ENCODE measurements at regions not wholly inside any gene's neighbourhood (a gene's known extent, or its start where the extent isn't known, plus 50 kb on each side); places are given as distances from the start of the nearest gene placed in this dataset.

- DNase-seq (ENCODE audit: low read depth in 1 of 2, low spot score in 1 of 2): no peak
- TF ChIP-seq CTCF (IDR thresholded peaks at IDR 0.05; ENCODE audit: insufficient read depth, low read length) (no peak), REST (IDR thresholded peaks at IDR 0.05; ENCODE audit: insufficient replicate concordance, low read depth) (no peak)
- Histone ChIP-seq H3K27me3 (ENCODE audit: insufficient read depth, poor library complexity, severe bottlenecking) (no peaks in the 10 kb centered on the region), H3K4me3 (replicated peaks; ENCODE audit: insufficient read depth, low read length) (no peak overlapping the region), H3K27ac (replicated peaks) (no peak overlapping the region)
Measured at GRCh38 chr6:112618849-112619248, 271.7 kb downstream of the RFPL4B start.

- H3K4me3 ChIP-seq (replicated peaks; ENCODE audit: insufficient read depth, low read length): no peak overlapping the region
- no peak for DNase-seq (ENCODE audit: low read depth in 1 of 2, low spot score in 1 of 2)
- TF ChIP-seq REST (IDR thresholded peaks at IDR 0.05; ENCODE audit: insufficient replicate concordance, low read depth): no peak
- TF ChIP-seq SPI1 (IDR thresholded peaks at IDR 0.05; ENCODE audit: borderline replicate concordance, low read depth): no peak
- TF ChIP-seq CTCF (IDR thresholded peaks at IDR 0.05; ENCODE audit: insufficient read depth, low read length): no peak
- no peak for TF ChIP-seq GABPA (IDR thresholded peaks at IDR 0.05; ENCODE audit: low read depth)
- no peak for TF ChIP-seq POLR2AphosphoS5 (IDR thresholded peaks at IDR 0.05; ENCODE audit: low read depth)
- H3K27ac ChIP-seq (replicated peaks): no peak overlapping the region
- no peaks in the 10 kb centered on the region for H3K27me3 ChIP-seq (ENCODE audit: insufficient read depth, poor library complexity, severe bottlenecking)
Measured at GRCh38 chr6:112620812-112621569, 273.9 kb downstream of the RFPL4B start.

GRCh38 chr6:112622036-112622435 is 274.9 kb downstream of the RFPL4B start:
- Histone ChIP-seq H3K27me3 (ENCODE audit: insufficient read depth, poor library complexity, severe bottlenecking) (no peaks in the 10 kb centered on the region), H3K4me3 (replicated peaks; ENCODE audit: insufficient read depth, low read length) (no peak overlapping the region), H3K27ac (replicated peaks) (no peak overlapping the region)
- no peak for DNase-seq (ENCODE audit: low read depth in 1 of 2, low spot score in 1 of 2)
- TF ChIP-seq GABPA (IDR thresholded peaks at IDR 0.05; ENCODE audit: low read depth) (no peak), CTCF (IDR thresholded peaks at IDR 0.05; ENCODE audit: insufficient read depth, low read length) (no peak), POLR2AphosphoS5 (IDR thresholded peaks at IDR 0.05; ENCODE audit: low read depth) (no peak), REST (IDR thresholded peaks at IDR 0.05; ENCODE audit: insufficient replicate concordance, low read depth) (no peak), SPI1 (IDR thresholded peaks at IDR 0.05; ENCODE audit: borderline replicate concordance, low read depth) (no peak)
